GM19438 (cell line): ENCODE measurements at regions not wholly inside any gene's neighbourhood (a gene's known extent, or its start where the extent isn't known, plus 50 kb on each side); places are given as distances from the start of the nearest gene placed in this dataset.
"Not testable (repeated sequence)": the region's sequence is repeated elsewhere in the genome, so short reads cannot be mapped to it uniquely, and the experiment has no call there.

Source experiments
- ATAC-seq: cut with Tn5 transposase; IDR thresholded peaks from one replicate; pipeline ENCODE4 v1.9.1; 2021; ENCODE audit warnings: low read depth; ENCODE audit not compliant: unreplicated experiment

GRCh38 chr21:31418377-31419001 is 74.4 kb upstream of the TIAM1 start:
- ATAC-seq = no peak

- ATAC-seq = not testable (repeated sequence)
These were observed 73.2 kb upstream of the TIAM1 start for GRCh38 chr21:31417214-31417613.

- ATAC-seq = no peak
These were observed 72.4 kb upstream of the TIAM1 start for GRCh38 chr21:31416465-31416864.

GRCh38 chr21:31414263-31415000 is 70.4 kb upstream of the TIAM1 start:
- ATAC-seq = no peak

- no peak for ATAC-seq
These were observed 69.6 kb upstream of the TIAM1 start for GRCh38 chr21:31413698-31414097.

- no peak for ATAC-seq
These were observed 66.6 kb upstream of the TIAM1 start for GRCh38 chr21:31410499-31411131.

- no peak for ATAC-seq
These were observed 65.9 kb upstream of the TIAM1 start for GRCh38 chr21:31409831-31410487.

GRCh38 chr21:31408301-31409088 is 64.4 kb upstream of the TIAM1 start:
- ATAC-seq = no peak

GRCh38 chr21:31406510-31406909 is 62.4 kb upstream of the TIAM1 start:
- no peak for ATAC-seq

- no peak for ATAC-seq
These were observed 61.5 kb upstream of the TIAM1 start for GRCh38 chr21:31405604-31406003.

- no peak for ATAC-seq
These were observed 59.7 kb upstream of the TIAM1 start for GRCh38 chr21:31403596-31404333.

GRCh38 chr21:31399591-31399990 is 55.5 kb upstream of the TIAM1 start:
- ATAC-seq = no peak

GRCh38 chr21:31398574-31398973 is 54.5 kb upstream of the TIAM1 start:
- ATAC-seq = no peak

GRCh38 chr21:31397939-31398338 is 53.9 kb upstream of the TIAM1 start:
- no peak for ATAC-seq

GRCh38 chr21:31397515-31397926 is 53.5 kb upstream of the TIAM1 start:
- ATAC-seq = no peak

GRCh38 chr21:31397030-31397429 is 53.0 kb upstream of the TIAM1 start:
- no peak for ATAC-seq

- no peak for ATAC-seq
These were observed 52.3 kb upstream of the TIAM1 start for GRCh38 chr21:31396399-31396798.

- ATAC-seq = no peak
These were observed 51.7 kb upstream of the TIAM1 start for GRCh38 chr21:31395791-31396190.

GRCh38 chr21:31395268-31395667 is 51.2 kb upstream of the TIAM1 start:
- ATAC-seq = no peak

- ATAC-seq = no peak
These were observed 50.2 kb upstream of the TIAM1 start for GRCh38 chr21:31394309-31394708.
